ENCODE measurements at regions not wholly inside any gene's neighbourhood (a gene's known extent, or its start where the extent isn't known, plus 50 kb on each side); places are given as distances from the start of the nearest gene placed in this dataset.

GRCh38 chr18:75158465-75159237 is 50.3 kb downstream of the PTGR3 start:
- H3K4me3 ChIP-seq (ENCODE audit: severe bottlenecking) = no peak overlapping the region
- ATAC-seq (ENCODE audit: low read depth) (no peak), DNase-seq (ENCODE audit: low spot score) (no peak)
- no peak overlapping the region for H3K27ac ChIP-seq (ENCODE audit: poor library complexity, severe bottlenecking)
- no peaks in the 10 kb centered on the region for H3K4me1 ChIP-seq (ENCODE audit: insufficient read depth, poor library complexity, severe bottlenecking)
- peaks cover 9% of the 10 kb centered on the region for H3K27me3 ChIP-seq (ENCODE audit: insufficient read depth, poor library complexity, severe bottlenecking)
- no peak for TF ChIP-seq CTCF (IDR thresholded peaks at IDR 0.05; ENCODE audit: poor library complexity, severe bottlenecking)
- no peaks in the 10 kb centered on the region for H3K36me3 ChIP-seq (ENCODE audit: low read depth)
- H3K9me3 ChIP-seq (ENCODE audit: severe bottlenecking) = no peaks in the 10 kb centered on the region

- no peak for TF ChIP-seq CTCF (IDR thresholded peaks at IDR 0.05; ENCODE audit: poor library complexity, severe bottlenecking)
- ATAC-seq (ENCODE audit: low read depth) (no peak), DNase-seq (ENCODE audit: low spot score) (no peak)
- H3K36me3 ChIP-seq (ENCODE audit: low read depth) = no peaks in the 10 kb centered on the region
- H3K9me3 ChIP-seq (ENCODE audit: severe bottlenecking) = no peaks in the 10 kb centered on the region
- no peak overlapping the region for H3K4me3 ChIP-seq (ENCODE audit: severe bottlenecking)
- H3K4me1 ChIP-seq (ENCODE audit: insufficient read depth, poor library complexity, severe bottlenecking) = no peaks in the 10 kb centered on the region
- peaks cover 9% of the 10 kb centered on the region for H3K27me3 ChIP-seq (ENCODE audit: insufficient read depth, poor library complexity, severe bottlenecking)
- H3K27ac ChIP-seq (ENCODE audit: poor library complexity, severe bottlenecking) = no peak overlapping the region
Measured at GRCh38 chr18:75157851-75158250, 51.1 kb downstream of the PTGR3 start.

- no peak overlapping the region for H3K4me3 ChIP-seq (ENCODE audit: severe bottlenecking)
- peaks cover 9% of the 10 kb centered on the region for H3K27me3 ChIP-seq (ENCODE audit: insufficient read depth, poor library complexity, severe bottlenecking)
- no peaks in the 10 kb centered on the region for H3K36me3 ChIP-seq (ENCODE audit: low read depth)
- TF ChIP-seq CTCF (IDR thresholded peaks at IDR 0.05; ENCODE audit: poor library complexity, severe bottlenecking) = no peak
- DNase-seq (ENCODE audit: low spot score) = no peak
- no peaks in the 10 kb centered on the region for H3K4me1 ChIP-seq (ENCODE audit: insufficient read depth, poor library complexity, severe bottlenecking)
- no peaks in the 10 kb centered on the region for H3K9me3 ChIP-seq (ENCODE audit: severe bottlenecking)
- H3K27ac ChIP-seq (ENCODE audit: poor library complexity, severe bottlenecking) = no peak overlapping the region
- ATAC-seq (ENCODE audit: low read depth) = no peak
Measured at GRCh38 chr18:75157381-75157780, 51.6 kb downstream of the PTGR3 start.

GRCh38 chr18:75156831-75157230 is 52.1 kb downstream of the PTGR3 start:
- no peak overlapping the region for H3K27ac ChIP-seq (ENCODE audit: poor library complexity, severe bottlenecking)
- DNase-seq (ENCODE audit: low spot score) (no peak), ATAC-seq (ENCODE audit: low read depth) (no peak)
- TF ChIP-seq CTCF (IDR thresholded peaks at IDR 0.05; ENCODE audit: poor library complexity, severe bottlenecking) = no peak
- no peaks in the 10 kb centered on the region for H3K4me1 ChIP-seq (ENCODE audit: insufficient read depth, poor library complexity, severe bottlenecking)
- H3K36me3 ChIP-seq (ENCODE audit: low read depth) = no peaks in the 10 kb centered on the region
- H3K27me3 ChIP-seq (ENCODE audit: insufficient read depth, poor library complexity, severe bottlenecking) = peaks cover 9% of the 10 kb centered on the region
- H3K9me3 ChIP-seq (ENCODE audit: severe bottlenecking) = no peaks in the 10 kb centered on the region
- no peak overlapping the region for H3K4me3 ChIP-seq (ENCODE audit: severe bottlenecking)

- no peak overlapping the region for H3K27ac ChIP-seq (ENCODE audit: poor library complexity, severe bottlenecking)
- no peaks in the 10 kb centered on the region for H3K9me3 ChIP-seq (ENCODE audit: severe bottlenecking)
- no peak for DNase-seq (ENCODE audit: low spot score)
- no peak for ATAC-seq (ENCODE audit: low read depth)
- H3K27me3 ChIP-seq (ENCODE audit: insufficient read depth, poor library complexity, severe bottlenecking) = peaks cover 9% of the 10 kb centered on the region
- no peaks in the 10 kb centered on the region for H3K4me1 ChIP-seq (ENCODE audit: insufficient read depth, poor library complexity, severe bottlenecking)
- TF ChIP-seq CTCF (IDR thresholded peaks at IDR 0.05; ENCODE audit: poor library complexity, severe bottlenecking) = no peak
- no peaks in the 10 kb centered on the region for H3K36me3 ChIP-seq (ENCODE audit: low read depth)
- no peak overlapping the region for H3K4me3 ChIP-seq (ENCODE audit: severe bottlenecking)
Measured at GRCh38 chr18:75156139-75156750, 52.7 kb downstream of the PTGR3 start.
